HL-60 (cell line): ENCODE measurements at regions not wholly inside any gene's neighbourhood (a gene's known extent, or its start where the extent isn't known, plus 50 kb on each side); places are given as distances from the start of the nearest gene placed in this dataset.
A peak's percentile ranks its signal among the peaks of the same experiment; 100 is the strongest.

Source experiments
- DNase-seq, 2 experiments: peaks; one replicate each; pipeline ENCODE4 v3.0.0-alpha.2; 2010 to 2020; ENCODE audit warnings: low read depth in 1 of 2, low spot score in 1 of 2
- H3K27ac ChIP-seq: fragments of 250-450 bp; sonication (Bioruptor Pico); replicated peaks from 2 replicates; pipeline ENCODE4 v1.5.1; 2020; ENCODE audit warnings: mild to moderate bottlenecking, moderate library complexity
- H3K27me3 ChIP-seq: fragments of 250-450 bp; sonication (Bioruptor Pico); 2 replicates; pipeline ENCODE4 v1.5.1; 2021; ENCODE audit warnings: mild to moderate bottlenecking, moderate library complexity; ENCODE audit not compliant: insufficient read depth, poor library complexity, severe bottlenecking
- H3K4me3 ChIP-seq: replicated peaks from 2 replicates; pipeline ENCODE4 v1.5.1; 2011; ENCODE audit warnings: mild to moderate bottlenecking, control low read depth, low read length; ENCODE audit not compliant: insufficient read depth
- CTCF ChIP-seq: IDR thresholded peaks from one replicate; pipeline ENCODE4 v1.5.1; 2011; ENCODE audit warnings: low read length, control low read depth, inconsistent platforms; ENCODE audit not compliant: insufficient read depth
- GABPA ChIP-seq: IDR thresholded peaks from 2 replicates; pipeline ENCODE4 v1.6.1; 2012; ENCODE audit warnings: low read depth
- POLR2AphosphoS5 ChIP-seq: IDR thresholded peaks from 2 replicates; pipeline ENCODE4 v1.6.1; 2012; ENCODE audit warnings: low read depth
- REST ChIP-seq: IDR thresholded peaks from 2 replicates; pipeline ENCODE4 v1.6.1; 2012; ENCODE audit warnings: low read depth; ENCODE audit not compliant: insufficient replicate concordance
- SPI1 ChIP-seq: IDR thresholded peaks from 2 replicates; pipeline ENCODE4 v1.6.1; 2012; ENCODE audit warnings: low read depth, mild to moderate bottlenecking, borderline replicate concordance

GRCh38 chr2:51528156-51528555, 496.2 kb upstream of the NRXN1 start:
- H3K27me3 ChIP-seq = no peaks in the 10 kb centered on the region
- H3K4me3 ChIP-seq = no peak overlapping the region
- no peak for DNase-seq
- H3K27ac ChIP-seq = no peak overlapping the region
- TF ChIP-seq SPI1 = no peak
- no peak for TF ChIP-seq POLR2AphosphoS5
- TF ChIP-seq REST = no peak
- TF ChIP-seq CTCF = no peak
- no peak for TF ChIP-seq GABPA

- Histone ChIP-seq H3K27ac (no peak overlapping the region), H3K4me3 (no peak overlapping the region), H3K27me3 (no peaks in the 10 kb centered on the region)
- TF ChIP-seq SPI1 (no peak), CTCF (no peak)
- no peak for DNase-seq
These were observed 494.8 kb upstream of the NRXN1 start for GRCh38 chr2:51526766-51527165.

GRCh38 chr2:51516667-51517066, 484.7 kb upstream of the NRXN1 start:
- TF ChIP-seq SPI1 (0 out of 2 replicates have a peak, but pooled peaks have one; percentile 29), POLR2AphosphoS5 (no peak)
- DNase-seq = no peak
- Histone ChIP-seq H3K27ac (no peak overlapping the region), H3K27me3 (no peaks in the 10 kb centered on the region), H3K4me3 (no peak overlapping the region)

GRCh38 chr2:51511002-51511401, 479.1 kb upstream of the NRXN1 start:
- Histone ChIP-seq H3K27me3 (no peaks in the 10 kb centered on the region), H3K27ac (no peak overlapping the region), H3K4me3 (no peak overlapping the region)
- peak in 1 of 2 experiments; percentile 6 for DNase-seq
- no peak for TF ChIP-seq SPI1
- no peak for TF ChIP-seq POLR2AphosphoS5
- TF ChIP-seq GABPA = no peak

GRCh38 chr2:51510303-51510702, 478.4 kb upstream of the NRXN1 start:
- Histone ChIP-seq H3K4me3 (no peak overlapping the region), H3K27me3 (no peaks in the 10 kb centered on the region), H3K27ac (no peak overlapping the region)
- no peak for TF ChIP-seq CTCF
- TF ChIP-seq SPI1 = peak; percentile 61; the same call in 1 of the 2 replicates
- DNase-seq = peak; percentile 9 to 16

- Histone ChIP-seq H3K27me3 (no peaks in the 10 kb centered on the region), H3K27ac (no peak overlapping the region), H3K4me3 (no peak overlapping the region)
- no peak for DNase-seq
- TF ChIP-seq SPI1 (no peak), GABPA (no peak), POLR2AphosphoS5 (no peak), REST (no peak), CTCF (no peak)
These were observed 473.6 kb upstream of the NRXN1 start for GRCh38 chr2:51505533-51505932.
